Inflammatory macrophage treated with lipopolysaccharide for 1 hour (primary cell): ENCODE measurements at regions not wholly inside any gene's neighbourhood (a gene's known extent, or its start where the extent isn't known, plus 50 kb on each side); places are given as distances from the start of the nearest gene placed in this dataset.
A peak's percentile ranks its signal among the peaks of the same experiment; 100 is the strongest.

ENCODE experiments used
- DNase-seq, 2 donors: peaks; one replicate each; pipeline ENCODE4 v3.0.0-alpha.2; 2020 to 2022

DNA sequence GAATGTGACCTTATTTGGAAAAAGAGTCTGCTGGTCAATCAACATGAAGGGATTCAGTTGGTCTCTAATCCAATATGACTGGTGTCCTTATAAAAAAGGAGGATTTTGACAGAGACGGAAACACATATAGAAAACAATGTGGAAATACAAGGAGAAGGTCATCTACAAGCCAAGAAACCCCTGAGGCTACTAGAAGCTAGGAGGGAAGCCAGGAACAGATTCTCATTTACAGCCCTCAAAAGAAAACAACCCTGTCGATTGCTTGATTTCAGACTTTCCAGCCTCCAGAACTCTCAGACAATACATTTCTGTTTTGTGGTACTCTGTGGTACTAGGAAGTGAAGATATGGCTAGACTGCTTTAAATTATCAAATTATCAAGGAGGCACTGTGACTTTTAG is 162.9 kb upstream of the IGF1R start:
- DNase-seq = no peak

DNA sequence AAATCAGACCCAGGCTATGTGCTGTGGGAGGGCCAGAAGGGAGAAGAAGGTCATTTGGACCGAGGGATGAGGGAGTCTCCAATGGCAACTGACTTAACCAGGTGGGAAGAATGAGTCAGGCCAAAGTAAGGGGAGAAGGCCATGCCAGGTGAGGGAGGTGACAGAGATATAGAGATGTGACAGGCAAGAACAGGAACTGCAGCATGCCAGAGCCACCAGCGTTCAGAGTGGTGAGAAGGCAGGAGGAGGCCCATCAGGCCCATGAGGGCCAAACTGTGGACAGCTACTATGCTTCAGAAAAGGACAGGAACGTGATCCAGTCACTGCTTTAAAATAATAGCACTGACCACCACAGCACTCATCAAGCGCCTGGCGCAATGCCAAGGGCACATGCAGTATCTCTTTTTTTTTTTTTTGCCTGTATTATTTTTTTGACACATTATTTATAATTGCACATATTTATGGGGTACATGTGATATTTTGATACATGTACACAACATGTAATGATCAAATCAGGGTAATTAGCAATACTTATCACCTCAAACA is 154.3 kb upstream of the IGF1R start:
- DNase-seq = no peak

DNA sequence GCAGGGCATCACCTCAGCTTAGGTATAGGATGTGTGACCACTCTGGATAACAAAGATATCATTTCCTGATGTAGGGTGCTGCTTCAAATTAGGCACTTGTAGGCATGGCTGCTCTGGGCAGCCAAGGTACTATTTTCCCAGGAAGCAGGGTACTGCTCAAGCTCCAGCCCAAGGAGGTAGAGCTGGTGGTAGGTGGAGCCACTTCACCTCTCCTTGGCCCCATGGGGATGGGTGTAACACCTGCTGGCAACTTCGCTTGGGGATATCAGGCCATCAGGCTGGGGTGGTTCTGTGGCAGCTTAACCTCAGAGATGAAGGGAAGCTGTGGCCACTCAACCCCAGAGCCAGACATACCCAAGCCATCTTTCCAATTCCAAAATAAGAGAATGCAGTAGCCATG is 147.1 kb upstream of the IGF1R start:
- no peak for DNase-seq

GRCh38 chr15:98501632-98502031 is 146.7 kb upstream of the IGF1R start:
- no peak for DNase-seq

DNA sequence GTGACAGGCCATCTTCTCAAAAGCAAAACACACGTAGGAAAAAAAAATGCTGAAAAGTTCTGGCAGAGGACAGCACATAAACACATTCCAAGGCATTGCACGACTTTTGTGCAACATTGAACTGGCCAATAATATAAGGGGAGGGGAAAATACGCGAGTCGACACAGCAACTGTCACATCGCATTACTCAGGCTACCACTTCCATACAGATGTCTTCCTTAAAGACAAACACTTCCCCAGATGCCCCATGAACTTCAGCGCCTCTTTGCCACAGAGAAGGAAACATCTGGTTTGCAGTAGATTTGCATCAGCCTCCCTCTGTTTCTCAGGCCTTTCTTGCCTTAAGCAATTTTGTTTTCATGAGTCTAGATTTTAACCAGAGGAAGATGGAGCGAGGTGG is 144.4 kb upstream of the IGF1R start:
- DNase-seq = peak; percentile 3 to 12

DNA sequence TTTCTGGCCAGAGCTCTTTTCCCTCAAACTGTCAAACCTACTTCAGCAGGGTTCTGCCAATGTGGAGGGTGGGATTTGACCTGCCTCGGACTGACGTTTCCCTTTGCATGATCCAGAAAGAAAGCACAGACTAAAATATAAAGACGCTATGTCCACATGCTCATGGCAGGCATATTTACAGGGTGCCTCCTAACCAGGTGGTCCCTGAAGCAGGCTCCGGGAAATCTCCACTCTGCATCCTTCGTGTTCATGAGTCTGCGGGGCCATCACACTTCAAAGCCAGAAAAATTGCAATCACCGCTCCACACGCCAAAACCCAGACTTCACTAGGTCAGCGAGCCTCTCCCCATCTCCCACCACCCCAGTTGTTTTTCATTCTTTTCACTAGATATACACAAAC is 143.3 kb upstream of the IGF1R start:
- no peak for DNase-seq

- no peak for DNase-seq
These were observed 142.7 kb upstream of the IGF1R start for GRCh38 chr15:98505611-98506031.

GRCh38 chr15:98506172-98506571 is 142.2 kb upstream of the IGF1R start:
- DNase-seq = no peak

DNA sequence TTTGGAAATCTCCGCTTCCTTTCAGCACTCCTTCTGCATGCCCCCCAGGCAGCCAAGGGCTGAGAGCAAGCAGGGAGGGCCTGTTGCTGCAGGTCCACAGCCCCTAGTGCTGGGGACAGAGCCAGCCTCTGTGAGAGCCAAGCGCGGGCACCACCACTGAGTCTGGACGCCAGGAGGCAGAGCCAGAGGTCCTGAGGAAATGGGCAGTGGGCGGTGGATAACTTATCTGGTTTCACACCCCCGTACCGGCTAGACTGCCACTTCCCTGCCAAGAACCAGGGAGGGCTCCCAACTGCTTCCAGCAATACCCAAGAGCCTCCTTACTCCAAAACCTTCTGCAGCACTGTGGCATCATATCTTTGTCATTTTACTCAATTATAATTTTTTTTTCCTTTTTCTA is 141.6 kb upstream of the IGF1R start:
- DNase-seq = no peak

DNA sequence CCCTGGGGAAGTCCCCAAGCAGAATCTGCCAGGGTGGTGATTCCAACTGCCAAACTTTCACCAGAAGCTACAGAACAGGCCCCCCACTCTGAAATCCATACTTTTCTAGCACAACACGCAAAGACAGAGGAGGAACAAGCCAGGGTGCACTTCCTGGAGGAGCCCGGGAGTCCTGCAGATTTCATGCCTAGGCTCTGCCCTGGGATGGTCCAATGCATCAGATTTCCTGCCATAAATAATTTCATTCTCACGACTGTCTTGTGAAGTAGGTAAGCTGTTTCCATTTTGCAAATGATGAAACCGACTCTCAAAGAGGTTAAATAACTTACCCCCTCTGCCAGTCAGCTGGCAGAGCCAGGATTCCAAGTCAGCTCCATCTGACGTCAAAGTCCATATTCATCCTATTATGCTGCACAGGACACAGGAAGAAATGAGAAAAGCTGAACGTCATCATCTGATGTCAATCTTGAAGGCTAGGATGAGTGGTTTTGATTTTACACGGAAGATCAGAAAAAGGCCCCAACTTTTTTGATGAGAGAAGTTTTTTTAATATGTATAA is 134.8 kb upstream of the IGF1R start:
- no peak for DNase-seq

DNA sequence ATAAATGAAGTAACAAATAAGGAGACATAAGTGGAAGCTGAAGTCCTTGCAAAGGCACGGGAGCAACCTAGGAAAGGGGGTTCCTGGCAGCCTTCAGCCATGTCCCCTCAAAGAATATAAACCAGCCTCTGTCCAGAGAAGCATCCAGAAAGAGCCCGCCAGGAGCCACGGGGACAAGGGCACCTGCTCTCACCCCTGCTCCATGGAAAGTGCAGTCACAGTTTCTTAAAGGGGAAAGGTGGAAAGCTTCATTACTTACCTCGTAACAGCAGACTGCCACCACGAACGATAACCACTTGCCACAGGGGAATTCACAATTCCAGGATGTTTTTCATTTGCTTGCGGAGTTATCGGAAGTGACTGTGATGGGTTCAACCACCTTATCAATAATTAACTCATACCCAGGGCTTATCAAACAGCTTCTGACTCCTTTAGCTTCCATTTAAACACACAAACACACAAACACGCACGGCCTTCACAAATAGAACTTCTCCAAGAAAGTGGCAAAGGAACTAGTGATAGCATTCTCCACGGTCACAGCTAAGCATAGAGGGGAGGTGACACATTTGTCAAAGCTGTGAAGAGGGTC is 134.2 kb upstream of the IGF1R start:
- no peak for DNase-seq

DNA sequence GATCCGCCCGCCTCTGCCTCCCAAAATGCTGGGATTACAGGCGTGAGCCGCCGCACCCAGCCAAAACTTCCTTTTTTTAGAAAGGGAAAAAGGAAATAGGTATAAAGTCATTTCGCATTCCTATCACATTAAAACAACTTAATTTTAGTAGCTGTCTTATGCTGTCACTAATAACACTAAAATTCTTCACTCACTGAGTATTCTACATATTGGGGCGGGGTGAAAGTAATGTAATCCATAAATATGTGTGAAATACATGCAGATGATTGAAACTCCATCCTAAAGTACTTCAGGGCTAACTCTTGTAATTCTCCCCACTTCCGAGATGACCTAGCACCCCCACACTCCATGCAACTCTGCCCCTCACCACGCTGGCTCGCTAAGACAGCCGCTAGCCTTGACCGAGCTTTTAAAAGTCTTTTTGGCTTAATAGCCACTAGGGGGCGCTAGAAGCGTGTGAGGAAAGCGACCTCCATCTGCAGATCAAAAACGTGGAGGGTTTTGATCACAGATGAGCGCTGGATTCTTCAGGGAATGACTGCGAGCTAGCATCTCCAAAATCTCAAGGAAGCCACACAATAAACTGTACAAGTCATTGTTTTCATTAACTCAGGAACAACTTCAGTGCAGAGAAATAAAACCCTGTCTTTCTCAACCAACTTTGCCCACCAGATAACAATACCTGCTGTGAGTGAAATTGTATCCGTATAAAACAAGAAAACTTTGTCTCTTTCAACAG is 129.3 kb upstream of the IGF1R start:
- DNase-seq = peak; percentile 51 to 89

DNA sequence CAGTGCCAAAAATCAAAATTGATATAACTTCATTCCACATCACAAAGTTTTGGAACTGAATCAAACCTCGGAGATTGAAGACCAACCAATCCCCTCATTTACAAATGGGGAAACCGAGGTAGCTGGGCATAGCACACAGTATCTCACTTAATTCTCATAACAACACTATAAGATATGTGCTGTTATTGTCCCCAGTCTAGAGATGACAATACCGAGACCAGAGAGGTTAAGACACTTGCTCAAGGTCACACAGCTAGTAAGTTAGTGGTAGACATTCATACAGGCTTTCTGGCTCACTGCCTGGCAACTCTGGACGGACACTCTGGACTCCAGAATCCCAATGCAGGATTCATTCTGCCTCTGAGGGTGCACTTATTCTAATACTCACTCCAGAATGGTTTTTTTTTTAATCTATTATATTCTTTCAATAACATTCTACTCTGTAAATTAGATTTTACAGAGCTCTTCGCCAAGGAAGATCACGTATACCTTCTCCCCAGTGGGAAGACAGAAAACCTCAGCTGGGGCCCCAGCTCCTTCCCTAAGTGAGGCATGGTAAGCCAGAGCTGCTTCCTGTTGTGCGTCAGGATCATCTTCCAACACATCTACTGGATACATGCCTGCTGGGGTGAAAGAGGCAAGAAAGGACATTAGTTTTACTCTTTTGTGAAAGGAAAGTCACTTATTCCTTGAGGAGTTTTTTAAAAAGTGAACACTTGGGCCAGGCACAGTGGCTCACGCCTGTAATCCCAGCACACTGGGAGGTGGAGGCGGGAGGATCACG is 128.4 kb upstream of the IGF1R start:
- DNase-seq = no peak

DNA sequence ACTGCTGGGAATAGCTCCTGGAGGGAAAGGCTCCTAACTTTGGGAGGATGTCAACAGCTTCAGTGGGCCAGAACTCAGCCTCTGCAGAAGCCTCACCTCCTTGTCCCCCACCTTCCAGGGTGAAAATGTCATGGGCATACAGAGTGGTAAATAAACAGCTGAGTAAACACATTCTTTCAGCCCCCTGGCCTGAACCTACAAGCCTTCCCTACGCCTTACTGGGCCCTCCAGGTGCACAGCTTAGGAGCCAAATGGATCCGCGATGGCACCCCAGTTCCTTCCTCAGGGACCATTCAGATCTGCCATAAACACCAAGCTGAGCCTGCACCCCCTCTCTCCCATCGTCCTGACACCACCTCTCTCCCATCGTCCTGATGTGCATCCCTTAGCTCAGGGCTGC is 126.2 kb upstream of the IGF1R start:
- no peak for DNase-seq

DNA sequence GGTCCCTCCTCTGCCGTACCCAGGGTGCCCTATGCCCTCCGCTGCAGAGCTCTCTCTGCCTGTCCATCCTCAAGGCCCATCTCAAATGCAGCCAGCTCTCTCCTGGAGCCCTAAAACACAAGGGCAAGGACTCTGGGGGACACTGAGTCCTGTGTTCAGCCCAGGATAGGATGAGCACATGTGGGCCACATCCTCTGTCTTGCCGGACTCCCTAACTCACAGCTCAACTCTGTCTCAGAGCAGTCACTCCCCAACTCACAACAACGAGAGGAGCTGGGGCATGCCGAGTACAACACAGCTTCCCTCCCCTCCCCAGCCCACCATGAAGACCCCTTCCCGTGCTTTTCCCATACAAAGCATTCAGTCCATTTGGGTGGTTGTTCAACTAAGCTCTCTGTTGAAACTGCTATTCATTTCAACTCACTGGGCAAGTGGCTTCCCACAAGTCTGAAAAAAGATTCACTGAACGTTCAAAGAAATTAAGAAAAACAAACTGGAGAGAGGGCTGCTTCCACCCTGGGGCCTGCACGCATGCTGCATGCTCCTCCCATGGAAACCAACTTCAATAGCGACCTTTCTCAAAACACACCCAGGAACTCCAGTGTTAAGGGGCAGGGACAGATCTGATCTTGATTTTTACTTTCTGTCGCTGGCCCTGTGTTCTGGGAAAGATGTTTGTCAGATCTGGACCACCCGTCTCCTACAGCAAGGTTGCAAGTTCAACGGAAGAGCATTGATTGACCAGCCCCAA is 124.3 kb upstream of the IGF1R start:
- no peak for DNase-seq

- DNase-seq = no peak
These were observed 123.3 kb upstream of the IGF1R start for GRCh38 chr15:98524838-98525660.

DNA sequence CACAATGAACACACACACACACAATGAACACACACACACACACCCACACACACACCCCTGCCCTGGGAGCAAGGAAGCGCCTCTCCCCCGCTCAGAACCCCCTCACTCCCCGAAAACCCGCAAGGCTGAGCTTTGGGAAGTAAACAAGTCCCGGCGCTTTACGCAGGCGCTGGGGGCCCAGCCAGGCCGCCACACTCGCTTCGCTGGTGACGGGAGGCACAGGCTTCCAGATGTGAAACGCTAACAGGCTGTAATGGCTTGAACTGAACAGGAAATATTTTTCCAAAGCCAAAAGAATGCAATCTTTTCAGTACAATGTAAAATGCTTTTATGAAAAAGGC is 122.7 kb upstream of the IGF1R start:
- no peak for DNase-seq

DNA sequence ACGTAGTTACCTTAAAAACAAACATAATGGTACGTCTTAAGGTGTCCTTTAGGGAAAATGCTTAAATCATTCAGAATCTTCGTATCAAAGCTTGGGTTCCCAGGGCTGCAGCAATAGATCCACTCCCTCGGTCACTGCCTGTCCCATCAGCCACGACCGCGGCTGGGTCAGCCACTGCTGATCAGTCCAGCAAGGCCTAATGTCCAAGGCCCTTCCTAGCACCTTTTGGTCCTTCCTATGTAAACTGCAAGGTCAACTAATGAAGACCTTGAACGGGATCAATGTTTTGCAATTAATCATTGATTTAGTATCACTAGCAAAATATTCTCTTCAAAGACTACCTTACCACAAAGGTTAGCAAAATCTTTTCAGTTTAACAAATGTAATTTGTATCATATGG is 122.2 kb upstream of the IGF1R start:
- DNase-seq = no peak

GRCh38 chr15:98528046-98528725 is 120.2 kb upstream of the IGF1R start:
- no peak for DNase-seq

- no peak for DNase-seq
These were observed 118.9 kb upstream of the IGF1R start for GRCh38 chr15:98529205-98530145.
